ENCODE measurements at regions not wholly inside any gene's neighbourhood (a gene's known extent, or its start where the extent isn't known, plus 50 kb on each side); places are given as distances from the start of the nearest gene placed in this dataset.

- no peak for DNase-seq (ENCODE audit: low read depth)
- TF ChIP-seq CTCF (conservative IDR thresholded peaks at IDR 0.05; ENCODE audit: low read depth, low read length), result no peak
- H3K4me3 ChIP-seq (ENCODE audit: low read depth, low read length), result no peak overlapping the region
Observed at GRCh38 chr1:30300669-30301068, 422.7 kb downstream of the MATN1 start.

GRCh38 chr1:30299393-30299792, 424.0 kb downstream of the MATN1 start:
- DNase-seq (ENCODE audit: low read depth), result no peak
- no peak for TF ChIP-seq CTCF (conservative IDR thresholded peaks at IDR 0.05; ENCODE audit: low read depth, low read length)
- no peak overlapping the region for H3K4me3 ChIP-seq (ENCODE audit: low read depth, low read length)

- TF ChIP-seq CTCF (conservative IDR thresholded peaks at IDR 0.05; ENCODE audit: low read depth, low read length), result no peak
- DNase-seq (ENCODE audit: low read depth), result no peak
- H3K4me3 ChIP-seq (ENCODE audit: low read depth, low read length), result no peak overlapping the region
Observed at GRCh38 chr1:30295674-30296073, 427.7 kb downstream of the MATN1 start.

GRCh38 chr1:30295266-30295665, 428.1 kb downstream of the MATN1 start:
- no peak for TF ChIP-seq CTCF (conservative IDR thresholded peaks at IDR 0.05; ENCODE audit: low read depth, low read length)
- H3K4me3 ChIP-seq (ENCODE audit: low read depth, low read length), result no peak overlapping the region
- no peak for DNase-seq (ENCODE audit: low read depth)

- no peak for TF ChIP-seq CTCF (conservative IDR thresholded peaks at IDR 0.05; ENCODE audit: low read depth, low read length)
- DNase-seq (ENCODE audit: low read depth), result no peak
- no peak overlapping the region for H3K4me3 ChIP-seq (ENCODE audit: low read depth, low read length)
Observed at GRCh38 chr1:30294508-30294907, 428.9 kb downstream of the MATN1 start.

- TF ChIP-seq CTCF (conservative IDR thresholded peaks at IDR 0.05; ENCODE audit: low read depth, low read length), result no peak
Observed at GRCh38 chr1:30292451-30292850, 430.9 kb downstream of the MATN1 start.

GRCh38 chr1:30291526-30291925, 431.9 kb downstream of the MATN1 start:
- no peak for DNase-seq (ENCODE audit: low read depth)
- TF ChIP-seq CTCF (conservative IDR thresholded peaks at IDR 0.05; ENCODE audit: low read depth, low read length), result no peak
- no peak overlapping the region for H3K4me3 ChIP-seq (ENCODE audit: low read depth, low read length)

More at GRCh38 chr1:30292451-30292850, 430.9 kb downstream of the MATN1 start:
- no peak overlapping the region for H3K4me3 ChIP-seq (ENCODE audit: low read depth, low read length)
- no peak for DNase-seq (ENCODE audit: low read depth)

Measured in epithelial cell of proximal tubule (primary cell).